Fibroblast of lung (primary cell): ENCODE measurements at regions not wholly inside any gene's neighbourhood (a gene's known extent, or its start where the extent isn't known, plus 50 kb on each side); places are given as distances from the start of the nearest gene placed in this dataset.

Experiments used
- DNase-seq, 2 donors: peaks; one replicate each; pipeline versions ENCODE4 v3.0.0 to v3.0.0-alpha.2; 2010; ENCODE audit warnings: low read depth in 2 of 2
- H2AFZ ChIP-seq: 2 replicates; pipeline ENCODE4 v1.5.1; 2012; ENCODE audit warnings: low read length, control low read depth, inconsistent platforms
- H3K27ac ChIP-seq: 2 replicates; pipeline ENCODE4 v1.5.1; 2011; ENCODE audit warnings: low read length, control low read depth; ENCODE audit not compliant: insufficient read depth
- H3K27me3 ChIP-seq: 2 replicates; pipeline ENCODE4 v1.5.1; 2011; ENCODE audit warnings: mild to moderate bottlenecking, low read length; ENCODE audit not compliant: control insufficient read depth, insufficient read depth
- H3K36me3 ChIP-seq: 2 replicates; pipeline ENCODE4 v1.5.1; 2011; ENCODE audit warnings: low read length; ENCODE audit not compliant: control insufficient read depth, insufficient read depth
- H3K4me1 ChIP-seq: 2 replicates; pipeline ENCODE4 v1.5.1; 2011; ENCODE audit warnings: low read length; ENCODE audit not compliant: control insufficient read depth, insufficient read depth; ENCODE audit errors: extremely low read depth
- H3K4me2 ChIP-seq: 2 replicates; pipeline ENCODE4 v1.5.1; 2011; ENCODE audit warnings: low read length, control low read depth; ENCODE audit not compliant: insufficient read depth; ENCODE audit errors: extremely low read depth
- H3K4me3 ChIP-seq, 4 experiments: fragments of 200-600 bp in 1 of 4; sonication (generic) in 1 of 4; replicated peaks in 1 of 4; 2 replicates each; pipeline ENCODE4 v1.5.1; 2011 to 2016; ENCODE audit warnings: low read length in 4 of 4, low read depth in 3 of 4, mild to moderate bottlenecking in 3 of 4, control low read depth in 2 of 4, inconsistent platforms in 1 of 4, mixed read lengths in 1 of 4; ENCODE audit not compliant: insufficient read depth in 1 of 4; ENCODE audit errors: control extremely low read depth in 1 of 4
- H3K79me2 ChIP-seq: 2 replicates; pipeline ENCODE4 v1.5.1; 2012; ENCODE audit warnings: mild to moderate bottlenecking, low read length, inconsistent platforms; ENCODE audit not compliant: control insufficient read depth, insufficient read depth
- H3K9ac ChIP-seq: 2 replicates; pipeline ENCODE4 v1.5.1; 2011; ENCODE audit warnings: mild to moderate bottlenecking, low read length, control low read depth; ENCODE audit not compliant: insufficient read depth
- H3K9me3 ChIP-seq: 2 replicates; pipeline ENCODE4 v1.5.1; 2012; ENCODE audit warnings: low read depth, low read length; ENCODE audit not compliant: control insufficient read depth, insufficient read depth
- H4K20me1 ChIP-seq: 2 replicates; pipeline ENCODE4 v1.5.1; 2011; ENCODE audit warnings: low read length; ENCODE audit not compliant: control insufficient read depth, insufficient read depth; ENCODE audit errors: extremely low read depth
- CTCF ChIP-seq, 2 donors: IDR thresholded peaks in 1 of 2; conservative IDR thresholded peaks in 1 of 2; 1 replicate in 1 of 2; 2 replicates in 1 of 2; pipeline ENCODE4 v1.5.1; 2011 to 2012; ENCODE audit warnings: low read length in 2 of 2, control low read depth in 1 of 2, inconsistent platforms in 1 of 2, low read depth in 1 of 2, mild to moderate bottlenecking in 1 of 2
- EZH2 ChIP-seq: IDR thresholded peaks from 2 replicates; pipeline ENCODE4 v1.5.1; 2012; ENCODE audit warnings: low read length, control low read depth, mild to moderate bottlenecking; ENCODE audit errors: missing control alignments

- Histone ChIP-seq H3K27me3 (peaks cover 2% of the 10 kb centered on the region), H3K9me3 (no peaks in the 10 kb centered on the region)
These were observed 116.6 kb downstream of the SLC4A3 start for GRCh38 chr2:219744066-219744465.

DNA sequence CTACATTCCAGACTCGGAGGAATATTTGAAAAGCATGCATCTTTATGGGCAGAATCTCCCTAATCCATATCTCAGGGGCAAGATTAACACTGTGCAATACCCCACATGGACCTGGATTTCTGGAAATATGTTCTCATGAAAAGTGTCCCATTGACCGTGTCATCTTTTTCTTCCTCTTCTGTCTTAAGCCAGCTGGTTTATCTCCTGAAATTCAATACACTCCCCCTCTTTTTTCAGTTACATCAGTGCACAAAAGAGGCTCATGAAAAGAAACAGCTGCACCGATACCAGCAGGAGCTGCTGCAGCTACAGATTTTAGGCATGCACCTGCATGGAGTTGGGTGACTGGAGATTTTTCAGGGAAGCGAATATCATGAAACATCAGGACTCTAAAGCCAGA is 117.2 kb downstream of the SLC4A3 start:
- no peak overlapping the region for H3K4me3 ChIP-seq
- no peak overlapping the region for H3K4me2 ChIP-seq
- H3K79me2 ChIP-seq = no peaks in the 10 kb centered on the region
- no peak for DNase-seq
- no peak overlapping the region for H3K9ac ChIP-seq
- no peak for TF ChIP-seq CTCF (conservative IDR thresholded peaks at IDR 0.05 in 1 of 2, IDR thresholded peaks at IDR 0.05 in 1 of 2; ENCODE audit: low read depth in 1 of 2, low read length in 2 of 2)
- no peak for TF ChIP-seq EZH2
- H3K27ac ChIP-seq = no peak overlapping the region
- no peak overlapping the region for H2AFZ ChIP-seq
- H3K36me3 ChIP-seq = no peaks in the 10 kb centered on the region
- H3K9me3 ChIP-seq = no peaks in the 10 kb centered on the region
- no peaks in the 10 kb centered on the region for H3K4me1 ChIP-seq
- H3K27me3 ChIP-seq = peaks cover 2% of the 10 kb centered on the region
- no peaks in the 10 kb centered on the region for H4K20me1 ChIP-seq

More at GRCh38 chr2:219744066-219744465, 116.6 kb downstream of the SLC4A3 start:
- no peak overlapping the region for H3K4me2 ChIP-seq
- TF ChIP-seq EZH2 (no peak), CTCF (conservative IDR thresholded peaks at IDR 0.05 in 1 of 2, IDR thresholded peaks at IDR 0.05 in 1 of 2; ENCODE audit: low read depth in 1 of 2, low read length in 2 of 2) (no peak)
- H3K79me2 ChIP-seq = no peaks in the 10 kb centered on the region
- no peaks in the 10 kb centered on the region for H3K36me3 ChIP-seq
- no peaks in the 10 kb centered on the region for H3K4me1 ChIP-seq
- no peak overlapping the region for H3K4me3 ChIP-seq
- no peaks in the 10 kb centered on the region for H4K20me1 ChIP-seq
- no peak for DNase-seq
- H3K9ac ChIP-seq = no peak overlapping the region
- no peak overlapping the region for H2AFZ ChIP-seq
- H3K27ac ChIP-seq = no peak overlapping the region

- Histone ChIP-seq H3K79me2 (no peaks in the 10 kb centered on the region), H3K4me3 (no peak overlapping the region), H3K4me1 (no peaks in the 10 kb centered on the region), H3K27ac (no peak overlapping the region), H3K9ac (no peak overlapping the region), H3K9me3 (no peaks in the 10 kb centered on the region), H2AFZ (no peak overlapping the region), H3K27me3 (no peaks in the 10 kb centered on the region), H3K4me2 (no peak overlapping the region), H4K20me1 (no peaks in the 10 kb centered on the region), H3K36me3 (no peaks in the 10 kb centered on the region)
- no peak for DNase-seq
- TF ChIP-seq CTCF (conservative IDR thresholded peaks at IDR 0.05 in 1 of 2, IDR thresholded peaks at IDR 0.05 in 1 of 2; ENCODE audit: low read depth in 1 of 2, low read length in 2 of 2) (no peak), EZH2 (no peak)
These were observed 120.2 kb downstream of the SLC4A3 start for GRCh38 chr2:219747637-219748036.
